ENCODE measurements at regions not wholly inside any gene's neighbourhood (a gene's known extent, or its start where the extent isn't known, plus 50 kb on each side); places are given as distances from the start of the nearest gene placed in this dataset.

DNA sequence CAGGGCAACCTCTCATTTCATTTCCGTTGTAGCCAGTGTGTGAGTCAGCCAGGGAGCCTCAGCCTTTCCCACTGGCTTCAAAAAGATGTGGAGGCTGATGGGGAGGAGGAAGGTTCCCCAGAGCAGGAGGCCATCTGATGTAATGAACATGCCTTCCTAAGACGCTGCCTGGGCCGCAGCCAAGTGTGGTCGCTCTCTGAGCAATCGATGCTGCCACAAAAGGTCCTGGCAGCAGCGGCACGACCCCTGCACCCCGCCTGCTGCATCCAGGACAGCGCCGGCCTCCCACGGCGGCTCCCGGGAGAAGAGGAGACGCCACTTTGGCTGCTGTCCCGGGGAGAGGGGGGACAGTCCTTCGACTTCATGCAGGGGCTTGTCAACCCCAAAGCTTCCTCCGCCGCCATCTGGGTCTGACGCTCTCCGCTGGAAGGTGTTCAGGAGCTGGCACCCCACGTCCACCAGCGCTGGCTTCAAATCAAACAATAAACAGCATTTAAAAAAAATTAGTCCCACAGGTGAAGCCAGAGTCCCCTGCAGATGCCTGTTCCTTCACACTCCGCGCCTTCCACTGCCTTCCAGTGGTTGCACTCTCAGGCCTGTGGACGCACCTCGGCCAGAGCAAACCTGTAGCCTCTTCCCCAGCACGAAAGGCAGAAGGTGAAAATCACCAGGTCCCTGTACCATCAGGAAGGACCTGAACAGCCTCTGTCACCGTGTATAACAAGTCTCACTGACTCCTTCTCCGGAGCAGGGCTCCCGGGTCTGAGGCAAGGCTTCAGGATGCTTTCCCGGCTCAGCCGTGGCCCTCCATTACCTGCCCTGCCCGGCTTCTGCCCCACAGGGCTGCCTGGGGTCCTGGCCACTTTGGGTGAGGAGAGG, 930.7 kb downstream of the BRD1 start:
- Histone ChIP-seq H4K20me1 (peaks cover 0 to 63% (median 7%) of the 10 kb centered on the region in 11 experiments; a peak in 11 of 22 replicates), H3K27ac (no peak overlapping the region), H3K4me3 (no peak overlapping the region)

DNA sequence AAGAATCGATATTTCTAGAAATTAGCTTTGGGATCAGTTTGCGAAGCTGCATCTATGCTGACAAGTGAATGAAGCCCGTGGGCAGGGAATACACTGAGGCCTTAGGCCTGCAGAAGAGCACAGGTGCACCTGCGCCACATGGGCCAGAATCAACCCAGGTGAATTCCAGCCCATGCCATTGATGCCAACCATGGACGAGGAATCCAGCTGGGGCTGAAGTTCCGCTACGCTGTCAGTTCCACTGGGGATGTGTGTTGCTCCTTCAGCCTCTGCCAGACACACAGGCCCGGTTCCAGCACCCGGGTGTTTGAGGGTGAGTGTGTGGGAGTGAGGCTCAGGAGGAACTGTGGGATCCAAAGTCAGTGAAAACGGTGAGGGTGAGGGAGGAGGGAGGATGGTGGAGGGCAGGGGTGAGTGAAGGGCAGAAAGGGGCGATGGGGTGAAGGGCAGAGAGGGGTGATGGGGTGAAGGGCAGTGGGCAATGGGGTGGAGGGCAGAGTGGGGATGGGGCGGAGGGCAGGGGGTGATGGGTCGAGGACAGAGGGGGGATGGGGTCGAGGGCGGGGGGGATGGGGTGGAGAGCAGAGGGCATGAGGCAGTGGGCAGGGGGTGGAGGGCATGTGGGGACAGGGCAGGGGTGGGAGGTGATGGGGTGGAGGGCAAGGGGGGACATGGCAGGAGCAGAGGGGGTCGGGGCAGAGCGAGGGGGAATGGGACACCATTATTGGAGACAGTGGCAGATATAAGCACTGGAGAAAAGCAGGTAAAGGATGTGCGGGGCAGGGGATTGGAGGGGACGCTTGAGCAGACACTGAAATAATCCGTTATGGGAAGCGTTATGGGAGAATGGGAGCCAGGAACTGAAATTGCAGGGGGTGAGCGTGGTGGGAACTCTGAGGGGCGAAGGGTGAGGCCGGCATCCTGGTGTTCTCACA, 931.6 kb downstream of the BRD1 start:
- Histone ChIP-seq H3K4me3 (no peak overlapping the region), H3K27me3 (peaks cover 52 to 98% (median 97%) of the 10 kb centered on the region in 11 experiments), H3K9ac (no peak overlapping the region), H3K27ac (no peak overlapping the region), H3K4me1 (peaks cover 0 to 8% (median 0%) of the 10 kb centered on the region in 10 experiments; a peak in 2 of 20 replicates), H3K4me2 (no peak overlapping the region), H3K36me3 (no peaks in the 10 kb centered on the region), H4K20me1 (peaks cover 0 to 64% (median 7%) of the 10 kb centered on the region in 11 experiments; a peak in 11 of 22 replicates), H3K9me3 (replicated peaks in 1 of 11) (peaks cover 0 to 10% (median 8%) of the 10 kb centered on the region in 11 experiments; a peak in 18 of 22 replicates)
- TF ChIP-seq Cebpa-rat (IDR thresholded peaks at IDR 0.05), result no peak

More for the DNA sequence above, 930.7 kb downstream of the BRD1 start:
- Histone ChIP-seq H3K4me1 (peaks cover 0 to 8% (median 0%) of the 10 kb centered on the region in 10 experiments; a peak in 2 of 20 replicates), H3K9me3 (replicated peaks in 1 of 11) (peaks cover 0 to under 1% (median under 1%) of the 10 kb centered on the region in 11 experiments; a peak in 10 of 22 replicates), H3K4me2 (no peak overlapping the region), H3K9ac (no peak overlapping the region), H3K27me3 (peaks cover 56 to 98% (median 97%) of the 10 kb centered on the region in 11 experiments), H3K36me3 (no peaks in the 10 kb centered on the region)
- TF ChIP-seq Cebpa-rat (IDR thresholded peaks at IDR 0.05), result no peak

DNA sequence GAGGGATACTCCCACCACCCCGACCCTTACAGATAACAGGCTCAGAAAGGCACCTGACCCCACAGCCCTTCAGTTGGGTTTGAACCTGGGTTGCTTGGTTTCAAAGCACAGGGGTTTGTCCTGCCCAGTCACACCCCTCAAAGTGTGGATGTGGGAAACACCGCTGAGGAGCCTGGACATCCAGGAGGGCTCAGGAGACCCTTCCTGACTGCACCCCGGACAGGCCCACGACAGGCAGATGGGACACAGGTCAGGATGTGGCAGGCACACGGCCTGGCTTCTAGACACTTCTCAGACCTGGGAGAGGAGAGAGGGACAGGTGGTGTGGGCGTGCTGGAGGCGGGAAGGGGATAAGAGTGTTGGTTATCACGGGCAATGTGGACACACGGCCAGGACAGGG, 932.3 kb downstream of the BRD1 start:
- H3K9me3 ChIP-seq (replicated peaks in 1 of 11), result peaks cover 0 to 10% (median 8%) of the 10 kb centered on the region in 11 experiments; a peak in 18 of 22 replicates
- H3K27me3 ChIP-seq, result peaks cover 46 to 98% (median 97%) of the 10 kb centered on the region in 11 experiments
- no peak overlapping the region for H3K27ac ChIP-seq
- TF ChIP-seq Cebpa-rat (IDR thresholded peaks at IDR 0.05), result no peak
- H3K9ac ChIP-seq, result no peak overlapping the region
- H3K36me3 ChIP-seq, result no peaks in the 10 kb centered on the region
- peaks cover 0 to 63% (median 7%) of the 10 kb centered on the region in 11 experiments; a peak in 11 of 22 replicates for H4K20me1 ChIP-seq
- peaks cover 0 to 8% (median 0%) of the 10 kb centered on the region in 10 experiments; a peak in 2 of 20 replicates for H3K4me1 ChIP-seq
- no peak overlapping the region for H3K4me3 ChIP-seq
- no peak overlapping the region for H3K4me2 ChIP-seq

DNA sequence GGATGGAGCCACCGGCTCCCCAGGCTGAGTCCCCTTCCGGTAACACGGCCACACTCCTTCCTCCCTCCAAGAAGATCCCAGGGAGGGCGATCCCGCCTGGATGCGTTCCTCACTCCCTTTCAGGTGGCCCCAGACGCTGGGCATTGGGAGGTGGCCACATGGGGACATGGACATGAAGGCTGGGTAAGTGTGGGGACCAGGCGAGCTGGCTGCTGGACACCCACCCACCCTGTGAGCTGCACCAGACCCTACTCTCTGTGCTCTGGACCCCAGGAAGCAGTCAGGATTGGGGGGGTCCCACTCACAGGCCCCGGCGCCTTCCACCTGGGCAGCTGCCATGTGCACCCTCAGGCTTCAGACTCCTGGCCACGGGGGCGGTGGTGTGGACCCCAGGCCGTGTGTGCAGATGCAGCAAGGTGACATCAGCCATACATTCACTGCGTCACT, 932.8 kb downstream of the BRD1 start:
- H3K27ac ChIP-seq, result no peak overlapping the region
- no peak overlapping the region for H3K4me2 ChIP-seq
- peaks cover 42 to 98% (median 97%) of the 10 kb centered on the region in 11 experiments for H3K27me3 ChIP-seq
- H3K4me3 ChIP-seq, result no peak overlapping the region
- peaks cover 0 to 10% (median 8%) of the 10 kb centered on the region in 11 experiments; a peak in 18 of 22 replicates for H3K9me3 ChIP-seq (replicated peaks in 1 of 11)
- peaks cover 0 to 8% (median 0%) of the 10 kb centered on the region in 10 experiments; a peak in 2 of 20 replicates for H3K4me1 ChIP-seq
- TF ChIP-seq Cebpa-rat (IDR thresholded peaks at IDR 0.05), result no peak
- H3K36me3 ChIP-seq, result no peaks in the 10 kb centered on the region
- no peak overlapping the region for H3K9ac ChIP-seq
- peaks cover 0 to 64% (median 7%) of the 10 kb centered on the region in 11 experiments; a peak in 11 of 22 replicates for H4K20me1 ChIP-seq

DNA sequence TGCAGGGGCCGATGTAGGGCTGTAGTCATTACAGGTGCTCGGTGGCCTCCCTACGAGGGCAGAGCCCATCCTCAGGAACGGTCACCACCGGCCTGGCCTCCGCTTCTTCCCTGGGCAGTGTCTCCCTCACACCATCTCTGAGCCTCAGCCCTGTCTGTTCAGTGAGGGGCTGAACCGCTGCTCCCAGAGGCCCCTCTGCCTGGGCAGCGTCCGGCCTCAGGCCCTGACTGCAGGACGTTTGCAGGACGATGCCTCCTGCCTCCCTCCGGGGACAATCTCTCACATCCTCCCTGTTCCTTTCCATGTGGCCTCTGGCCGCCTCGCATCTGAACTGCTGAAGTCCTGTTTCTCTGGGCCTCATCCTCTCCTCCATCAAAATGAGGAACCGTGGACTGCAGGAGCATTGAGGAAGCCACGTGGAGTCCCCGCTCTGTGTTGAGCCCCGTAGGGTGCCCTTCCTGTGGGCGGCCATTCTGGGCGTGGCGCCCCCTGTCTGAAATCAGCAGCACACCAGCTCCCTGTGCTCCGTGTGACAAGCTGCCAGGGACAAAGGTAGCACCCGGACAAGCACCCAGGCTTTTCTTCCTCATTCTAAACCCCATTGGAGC, 933.5 kb downstream of the BRD1 start:
- peaks cover 0 to 58% (median 9%) of the 10 kb centered on the region in 11 experiments; a peak in 12 of 22 replicates for H4K20me1 ChIP-seq
- no peak overlapping the region for H3K9ac ChIP-seq
- peaks cover 0 to 8% (median 0%) of the 10 kb centered on the region in 10 experiments; a peak in 2 of 20 replicates for H3K4me1 ChIP-seq
- peaks cover 0 to 10% (median 8%) of the 10 kb centered on the region in 11 experiments; a peak in 18 of 22 replicates for H3K9me3 ChIP-seq (replicated peaks in 1 of 11)
- no peak overlapping the region for H3K4me3 ChIP-seq
- no peaks in the 10 kb centered on the region for H3K36me3 ChIP-seq
- TF ChIP-seq Cebpa-rat (IDR thresholded peaks at IDR 0.05), result no peak
- H3K4me2 ChIP-seq, result no peak overlapping the region; a peak in 1 of 22 replicates
- H3K27ac ChIP-seq, result no peak overlapping the region
- H3K27me3 ChIP-seq, result peaks cover 36 to 98% (median 97%) of the 10 kb centered on the region in 11 experiments

DNA sequence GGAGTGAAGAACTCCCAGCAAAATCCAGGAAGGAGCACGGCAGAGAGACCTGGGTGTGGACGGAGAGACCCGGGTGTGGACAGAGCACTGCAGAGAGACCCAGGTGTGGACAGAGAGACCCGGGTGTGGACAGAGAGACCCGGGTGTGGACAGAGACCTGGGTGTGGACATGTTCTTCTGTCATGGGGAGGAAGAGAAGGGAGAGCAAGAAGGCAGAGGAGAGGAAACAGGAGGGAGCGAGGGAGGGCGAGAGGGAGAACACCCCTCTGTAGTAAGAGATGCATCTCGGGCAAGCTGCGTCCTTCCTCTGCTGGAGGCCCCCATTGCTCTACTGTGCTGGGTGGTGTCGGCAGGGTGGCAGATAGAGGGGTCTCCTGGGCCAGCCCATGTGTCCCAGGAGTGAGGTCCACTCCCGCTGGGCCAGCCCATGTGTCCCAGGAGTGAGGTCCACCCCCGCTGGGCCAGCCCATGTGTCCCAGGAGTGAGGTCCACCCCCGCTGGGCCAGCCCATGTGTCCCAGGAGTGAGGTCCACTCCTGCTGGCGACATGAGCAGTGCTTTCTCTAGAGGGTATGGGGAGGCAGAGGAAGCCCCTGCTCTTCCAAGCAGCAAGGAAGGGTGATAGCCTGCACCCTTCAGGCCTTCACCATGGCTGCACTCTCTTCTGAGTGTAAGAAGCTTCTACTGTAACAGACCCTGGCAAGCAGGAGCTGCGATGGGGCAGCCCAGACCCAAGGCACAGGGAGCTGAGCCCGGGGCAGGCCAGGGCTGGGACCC, 934.2 kb downstream of the BRD1 start:
- TF ChIP-seq Cebpa-rat (IDR thresholded peaks at IDR 0.05), result no peak
- H3K9ac ChIP-seq, result no peak overlapping the region
- H4K20me1 ChIP-seq, result peaks cover 0 to 51% (median 5%) of the 10 kb centered on the region in 11 experiments; a peak in 12 of 22 replicates
- no peaks in the 10 kb centered on the region for H3K36me3 ChIP-seq
- no peak overlapping the region for H3K4me3 ChIP-seq
- no peak overlapping the region for H3K27ac ChIP-seq
- peaks cover 0 to 10% (median 8%) of the 10 kb centered on the region in 11 experiments; a peak in 18 of 22 replicates for H3K9me3 ChIP-seq (replicated peaks in 1 of 11)
- peaks cover 30 to 98% (median 96%) of the 10 kb centered on the region in 11 experiments for H3K27me3 ChIP-seq
- H3K4me1 ChIP-seq, result peaks cover 0 to 8% (median 0%) of the 10 kb centered on the region in 10 experiments; a peak in 2 of 20 replicates
- H3K4me2 ChIP-seq, result no peak overlapping the region

DNA sequence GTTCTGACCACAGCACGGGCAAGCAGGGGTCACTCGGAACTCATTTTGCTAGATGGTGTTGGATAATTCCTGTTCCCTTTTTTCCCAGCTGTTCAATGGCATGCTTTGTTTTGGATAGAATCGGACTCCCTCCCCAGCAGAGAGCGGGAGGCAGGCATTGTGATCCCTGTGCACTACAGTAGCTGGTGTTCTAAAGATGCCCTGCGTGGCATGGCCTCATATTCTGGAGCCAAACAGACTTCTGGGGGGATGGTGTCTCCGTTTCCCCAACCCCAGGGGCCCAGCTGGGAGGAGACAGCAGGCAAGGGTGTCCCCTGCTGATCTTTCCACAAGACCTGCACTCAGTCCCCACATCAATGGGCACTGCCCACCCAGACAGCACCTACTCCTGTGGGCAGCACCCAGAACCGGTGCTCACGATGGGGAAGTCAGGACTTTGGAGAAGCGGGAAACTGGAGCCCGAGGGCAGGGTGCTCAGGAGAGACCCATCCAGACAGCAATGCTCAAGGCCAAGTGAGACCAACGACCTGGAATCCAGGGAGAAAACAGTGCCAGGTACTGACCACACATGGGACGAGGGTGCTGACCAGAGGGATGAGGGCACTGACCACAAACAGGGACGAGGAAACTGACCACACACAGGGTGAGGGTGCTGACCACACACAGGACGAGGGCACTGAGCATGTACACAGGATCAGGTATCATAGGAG, 934.9 kb downstream of the BRD1 start:
- no peaks in the 10 kb centered on the region for H3K36me3 ChIP-seq
- H3K27ac ChIP-seq, result no peak overlapping the region
- peaks cover 0 to 10% (median 8%) of the 10 kb centered on the region in 11 experiments; a peak in 18 of 22 replicates for H3K9me3 ChIP-seq (replicated peaks in 1 of 11)
- H3K4me2 ChIP-seq, result no peak overlapping the region
- peaks cover 25 to 95% (median 89%) of the 10 kb centered on the region in 11 experiments for H3K27me3 ChIP-seq
- no peak overlapping the region for H3K9ac ChIP-seq
- peaks cover 0 to 46% (median 3%) of the 10 kb centered on the region in 11 experiments; a peak in 11 of 22 replicates for H4K20me1 ChIP-seq
- H3K4me3 ChIP-seq, result no peak overlapping the region
- peaks cover 0 to 8% (median 0%) of the 10 kb centered on the region in 10 experiments; a peak in 2 of 20 replicates for H3K4me1 ChIP-seq
- no peak for TF ChIP-seq Cebpa-rat (IDR thresholded peaks at IDR 0.05)
